Endothelial cell of umbilical vein (primary cell): ENCODE measurements at regions not wholly inside any gene's neighbourhood (a gene's known extent, or its start where the extent isn't known, plus 50 kb on each side); places are given as distances from the start of the nearest gene placed in this dataset.

Experiments
- BruUV-seq: library from RNA; stranded (reverse); fragments of 400-500 nt; replicated peaks from 2 replicates; lab custom pipeline; 2021; lab: Mats Ljungman, UMichigan
- CTCF ChIA-PET: fragments of 300-600, 350-600 bp; sonication (Branson Sonifier 250); formaldehyde crosslinking; loops from one replicate; lab custom pipeline; 2021; ENCODE audit warnings: antibody characterized with exemption, inconsistent platforms; lab: Charles Lee
- POLR2A ChIA-PET: fragments of 300-600, 350-600 bp; sonication (Branson Sonifier 250); formaldehyde crosslinking; loops from one replicate; lab custom pipeline; 2021; ENCODE audit warnings: antibody characterized with exemption, inconsistent platforms; lab: Charles Lee
- DNase-seq: peaks from one replicate; pipeline ENCODE4 v3.0.0-alpha.2; 2011; ENCODE audit warnings: low read depth, low spot score
- FAIRE-seq: peaks from 2 replicates; lab custom pipeline; 2011; peaks lifted over from hg19 to GRCh38; lab: Jason Lieb, UNC
- H2AFZ ChIP-seq: 2 replicates; pipeline ENCODE4 v1.6.0; 2012; ENCODE audit warnings: low read depth, low read length, control low read depth, inconsistent platforms
- H3K27ac ChIP-seq: 2 replicates; pipeline ENCODE4 v1.5.1; 2011; ENCODE audit warnings: low read depth, mild to moderate bottlenecking, control low read depth, low read length, moderate library complexity; ENCODE audit not compliant: insufficient read depth
- H3K27me3 ChIP-seq, 2 experiments: 2 replicates each; pipeline versions ENCODE4 v1.6.0 to v1.6.1; 2011; ENCODE audit warnings: low read length in 2 of 2, mixed read lengths in 1 of 2; ENCODE audit not compliant: control insufficient read depth in 2 of 2, insufficient read depth in 2 of 2
- H3K36me3 ChIP-seq, 2 experiments: 2 replicates in 1 of 2; 3 replicates in 1 of 2; pipeline ENCODE4 v1.5.1; 2011; ENCODE audit warnings: low read length in 2 of 2, mild to moderate bottlenecking in 1 of 2, moderate library complexity in 1 of 2; ENCODE audit not compliant: control insufficient read depth in 2 of 2, insufficient read depth in 2 of 2; ENCODE audit errors: extremely low read depth in 1 of 2
- H3K4me1 ChIP-seq: 3 replicates; pipeline ENCODE4 v1.5.1; 2011; ENCODE audit warnings: mild to moderate bottlenecking, low read length; ENCODE audit not compliant: control insufficient read depth, insufficient read depth; ENCODE audit errors: extremely low read depth
- H3K4me2 ChIP-seq: 2 replicates; pipeline ENCODE4 v1.6.1; 2011; ENCODE audit warnings: low read length, control low read depth, mixed read lengths; ENCODE audit not compliant: insufficient read depth
- H3K4me3 ChIP-seq, 3 experiments: fragments of 200-600 bp in 1 of 3; sonication (generic), shearing (Covaris generic) in 1 of 3; replicated peaks in 1 of 3; 2 replicates each; pipeline ENCODE4 v1.5.1; 2011 to 2016; ENCODE audit warnings: control low read depth in 3 of 3, low read length in 3 of 3, mild to moderate bottlenecking in 2 of 3, inconsistent platforms in 1 of 3, low read depth in 1 of 3, moderate library complexity in 1 of 3; ENCODE audit not compliant: insufficient read depth in 1 of 3
- H3K79me2 ChIP-seq: 2 replicates; pipeline ENCODE4 v1.6.0; 2012; ENCODE audit warnings: low read length, inconsistent platforms; ENCODE audit not compliant: control insufficient read depth, insufficient read depth
- H3K9ac ChIP-seq: replicated peaks from 2 replicates; pipeline ENCODE3; 2011; ENCODE audit warnings: low read length, control low read depth; ENCODE audit not compliant: insufficient read depth; ENCODE audit errors: extremely low read depth
- H3K9me1 ChIP-seq: replicated peaks from 3 replicates; pipeline ENCODE4 v1.6.0; 2011; ENCODE audit warnings: mild to moderate bottlenecking, low read length; ENCODE audit not compliant: control insufficient read depth, insufficient read depth; ENCODE audit errors: extremely low read depth
- H3K9me3 ChIP-seq: replicated peaks from 2 replicates; pipeline ENCODE4 v1.5.1; 2012; ENCODE audit warnings: low read length, inconsistent platforms; ENCODE audit not compliant: control insufficient read depth, insufficient read depth
- H4K20me1 ChIP-seq: replicated peaks from 2 replicates; pipeline ENCODE3; 2011; ENCODE audit warnings: mild to moderate bottlenecking, low read length; ENCODE audit not compliant: control insufficient read depth, insufficient read depth; ENCODE audit errors: extremely low read depth
- CTCF ChIP-seq, 2 donors: IDR thresholded peaks; 1 replicate in 1 of 2; 2 replicates in 1 of 2; pipeline ENCODE4 v1.5.1; 2011; ENCODE audit warnings: low read length in 2 of 2, mild to moderate bottlenecking in 2 of 2, moderate library complexity in 2 of 2, control low read depth in 1 of 2, inconsistent platforms in 1 of 2, low read depth in 1 of 2; ENCODE audit not compliant: insufficient read depth in 1 of 2; ENCODE audit errors: extremely low read depth in 1 of 2
- EZH2 ChIP-seq: IDR thresholded peaks from 2 replicates; pipeline ENCODE4 v1.6.1; 2012; ENCODE audit warnings: borderline replicate concordance, low read depth, mild to moderate bottlenecking, moderate library complexity, low read length, inconsistent platforms; ENCODE audit not compliant: severe bottlenecking
- FOS ChIP-seq: IDR thresholded peaks from 2 replicates; pipeline ENCODE4 v1.6.1; 2011; ENCODE audit warnings: mild to moderate bottlenecking, low read length, moderate library complexity, borderline replicate concordance; ENCODE audit not compliant: insufficient read depth
- GATA2 ChIP-seq: IDR thresholded peaks from 2 replicates; pipeline ENCODE4 v1.7.0; 2011; ENCODE audit warnings: low read depth, mild to moderate bottlenecking, moderate library complexity, mixed read lengths, low read length; ENCODE audit not compliant: insufficient read length, insufficient read depth
- JUN ChIP-seq: IDR thresholded peaks from 2 replicates; pipeline ENCODE4 v1.6.1; 2011; ENCODE audit warnings: borderline replicate concordance, low read depth; ENCODE audit not compliant: insufficient read length, insufficient read depth
- MAX ChIP-seq: IDR thresholded peaks from 2 replicates; pipeline ENCODE4 v1.6.1; 2011; ENCODE audit not compliant: insufficient read depth, insufficient read length
- MYC ChIP-seq: IDR thresholded peaks from one replicate; pipeline ENCODE4 v1.6.1; 2011; ENCODE audit warnings: mild to moderate bottlenecking, low read depth, low read length
- POLR2A ChIP-seq: IDR thresholded peaks from 2 replicates; pipeline ENCODE4 v1.6.1; 2012; ENCODE audit warnings: low read depth, mild to moderate bottlenecking, control low read depth, low read length
- POLR2AphosphoS5 ChIP-seq: IDR thresholded peaks from 2 replicates; pipeline ENCODE4 v1.6.1; 2012; ENCODE audit warnings: low read depth, mild to moderate bottlenecking, control low read depth, low read length, moderate library complexity; ENCODE audit not compliant: insufficient read depth
- dilution Hi-C: fragments of 300-500 bp; cut with MboI; formaldehyde crosslinking; loops from one replicate; pipeline ENCODE4 v1.15.0; 2019; ENCODE audit warnings: low sequenced_read_pairs; ENCODE audit not compliant: extremely low pct_ligation_motif_present
- intact Hi-C: fragments of 100-400 bp; cut with micrococcal nuclease; formaldehyde crosslinking; loops from one replicate; pipeline ENCODE4 v1.10.0; 2022

- BruUV-seq, result no TSS peak
- H4K20me1 ChIP-seq, result no peaks in the 10 kb centered on the region
- no peak for TF ChIP-seq CTCF (IDR thresholded peaks at IDR 0.05; ENCODE audit: extremely low read depth in 1 of 2, insufficient read depth in 1 of 2, low read depth in 1 of 2, low read length in 2 of 2)
- no peak for TF ChIP-seq POLR2A
- no peak for TF ChIP-seq MYC
- no peak for TF ChIP-seq EZH2
- no peak for TF ChIP-seq GATA2
- TF ChIP-seq JUN, result no peak
- no peak for TF ChIP-seq FOS
- TF ChIP-seq MAX, result no peak
- no peak for TF ChIP-seq POLR2AphosphoS5
- DNase-seq (no peak), FAIRE-seq (no peak)
- intact Hi-C loops (no loop called here), dilution Hi-C loops (no loop called here)
- H3K36me3 ChIP-seq, result no peaks in the 10 kb centered on the region
- no peaks in the 10 kb centered on the region for H3K4me1 ChIP-seq
- no peak overlapping the region for H3K9ac ChIP-seq
- no peaks in the 10 kb centered on the region for H3K9me1 ChIP-seq
- no peak overlapping the region for H3K4me3 ChIP-seq
- no peak overlapping the region for H2AFZ ChIP-seq
- no peak overlapping the region for H3K27ac ChIP-seq
- no peaks in the 10 kb centered on the region for H3K27me3 ChIP-seq
- CTCF ChIA-PET, result no interaction called here
- POLR2A ChIA-PET, result no interaction called here
- H3K79me2 ChIP-seq, result no peaks in the 10 kb centered on the region
- peaks cover 2% of the 10 kb centered on the region for H3K9me3 ChIP-seq
- H3K4me2 ChIP-seq, result no peak overlapping the region
Observed at GRCh38 chr7:68411742-68412141, 1186.5 kb upstream of the AUTS2 start.
